WTC11 (cell line): ENCODE measurements at regions not wholly inside any gene's neighbourhood (a gene's known extent, or its start where the extent isn't known, plus 50 kb on each side); places are given as distances from the start of the nearest gene placed in this dataset.

Experiments used
- ATAC-seq: fragments of 200-7000 bp; cut with Tn5 transposase; 2 replicates; pipeline ENCODE4 v1.10.0; 2021; ENCODE audit warnings: mild to moderate bottlenecking, moderate library complexity
- CTCF ChIA-PET: fragments of 300-600 bp; sonication (Branson Sonifier 250); formaldehyde crosslinking; loops from one replicate; lab custom pipeline; 2021; ENCODE audit warnings: antibody characterized with exemption; lab: Charles Lee
- POLR2A ChIA-PET: fragments of 350-600 bp; sonication (Branson Sonifier 250); formaldehyde crosslinking; loops from one replicate; lab custom pipeline; 2021; ENCODE audit warnings: antibody characterized with exemption; lab: Charles Lee
- DNase-seq: peaks from one replicate; pipeline ENCODE4 v3.0.0; 2021; ENCODE audit warnings: low spot score
- H3K27ac Mint-ChIP-seq: 2 replicates; pipeline ENCODE4 v1.8.0; 2021; ENCODE audit warnings: mixed read lengths
- H3K27me3 Mint-ChIP-seq: 2 replicates; pipeline ENCODE4 v1.8.0; 2021; ENCODE audit warnings: low read depth, mild to moderate bottlenecking, moderate library complexity, mixed read lengths
- H3K36me3 Mint-ChIP-seq: 2 replicates; pipeline ENCODE4 v1.8.0; 2021; ENCODE audit warnings: mixed read lengths
- H3K4me1 Mint-ChIP-seq: 2 replicates; pipeline ENCODE4 v1.8.0; 2022; ENCODE audit warnings: mixed read lengths
- H3K4me3 Mint-ChIP-seq: 2 replicates; pipeline ENCODE4 v1.8.0; 2021; ENCODE audit warnings: mild to moderate bottlenecking, moderate library complexity, mixed read lengths
- H3K9me3 Mint-ChIP-seq: 2 replicates; pipeline ENCODE4 v1.8.0; 2021; ENCODE audit warnings: mixed read lengths
- ETV6 ChIP-seq: sonication (generic); formaldehyde crosslinking; IDR thresholded peaks from 2 replicates; pipeline ENCODE4 v1.8.1; 2022; ENCODE audit warnings: mild to moderate bottlenecking, missing genetic modification reagents
- FOXJ3 ChIP-seq: sonication (generic); formaldehyde crosslinking; IDR thresholded peaks from 2 replicates; pipeline ENCODE4 v1.9.0; 2021; ENCODE audit warnings: missing genetic modification reagents, mild to moderate bottlenecking, borderline replicate concordance
- FOXP1 ChIP-seq: sonication (generic); formaldehyde crosslinking; IDR thresholded peaks from 2 replicates; pipeline ENCODE4 v1.8.0; 2022; ENCODE audit warnings: missing genetic modification reagents, mild to moderate bottlenecking, moderate library complexity, borderline replicate concordance
- GTF2I ChIP-seq: fragments of 250-450 bp; sonication (Bioruptor Pico); conservative IDR thresholded peaks from 2 replicates; pipeline ENCODE4 v1.4.0; 2021; ENCODE audit warnings: mild to moderate bottlenecking
- NFE2L1 ChIP-seq: sonication (generic); formaldehyde crosslinking; IDR thresholded peaks from 2 replicates; pipeline ENCODE4 v1.8.1; 2023; ENCODE audit warnings: missing genetic modification reagents
- OVOL2 ChIP-seq: fragments of 250-450 bp; sonication (Bioruptor Pico); IDR thresholded peaks from 2 replicates; pipeline ENCODE4 v1.9.0; 2021; ENCODE audit warnings: mild to moderate bottlenecking, borderline replicate concordance
- PRRX2 ChIP-seq: fragments of 250-450 bp; sonication (Bioruptor Pico); IDR thresholded peaks from 2 replicates; pipeline ENCODE4 v1.8.0; 2021; ENCODE audit warnings: mild to moderate bottlenecking
- SP1 ChIP-seq: sonication (generic); formaldehyde crosslinking; conservative IDR thresholded peaks from 2 replicates; pipeline ENCODE4 v1.8.1; 2022; ENCODE audit warnings: missing genetic modification reagents
- TCF7 ChIP-seq: sonication (generic); formaldehyde crosslinking; IDR thresholded peaks from 2 replicates; pipeline ENCODE4 v1.8.0; 2022; ENCODE audit warnings: mild to moderate bottlenecking, low read depth, missing genetic modification reagents, moderate library complexity
- TEAD1 ChIP-seq: sonication (generic); formaldehyde crosslinking; IDR thresholded peaks from 2 replicates; pipeline ENCODE4 v1.8.0; 2022; ENCODE audit warnings: mild to moderate bottlenecking, missing genetic modification reagents
- ZBTB21 ChIP-seq: sonication (generic); formaldehyde crosslinking; IDR thresholded peaks from 2 replicates; pipeline ENCODE4 v1.8.1; 2023; ENCODE audit warnings: mild to moderate bottlenecking, missing genetic modification reagents, borderline replicate concordance
- ZNF219 ChIP-seq: sonication (generic); formaldehyde crosslinking; IDR thresholded peaks from 2 replicates; pipeline ENCODE4 v1.8.0; 2023; ENCODE audit warnings: missing genetic modification reagents, mild to moderate bottlenecking, borderline replicate concordance
- ZNF317 ChIP-seq: sonication (generic); formaldehyde crosslinking; IDR thresholded peaks from 2 replicates; pipeline ENCODE4 v1.8.1; 2023; ENCODE audit warnings: low read depth, mild to moderate bottlenecking, moderate library complexity, missing genetic modification reagents, borderline replicate concordance
- TF ChIP-seq, protein P1 (sequence below): fragments of 250-450 bp; sonication (Bioruptor Pico); IDR thresholded peaks from 2 replicates; pipeline ENCODE4 v1.9.0; 2021; ENCODE audit warnings: mild to moderate bottlenecking, borderline replicate concordance
- TF ChIP-seq, protein P2 (sequence below): sonication (generic); formaldehyde crosslinking; IDR thresholded peaks from 2 replicates; pipeline ENCODE4 v1.8.0; 2022; ENCODE audit warnings: missing genetic modification reagents
- TF ChIP-seq, protein P3 (sequence below): fragments of 200-600 bp; IDR thresholded peaks from 2 replicates; pipeline ENCODE4 v1.8.0; 2022; ENCODE audit warnings: antibody characterized with exemption

DNA sequence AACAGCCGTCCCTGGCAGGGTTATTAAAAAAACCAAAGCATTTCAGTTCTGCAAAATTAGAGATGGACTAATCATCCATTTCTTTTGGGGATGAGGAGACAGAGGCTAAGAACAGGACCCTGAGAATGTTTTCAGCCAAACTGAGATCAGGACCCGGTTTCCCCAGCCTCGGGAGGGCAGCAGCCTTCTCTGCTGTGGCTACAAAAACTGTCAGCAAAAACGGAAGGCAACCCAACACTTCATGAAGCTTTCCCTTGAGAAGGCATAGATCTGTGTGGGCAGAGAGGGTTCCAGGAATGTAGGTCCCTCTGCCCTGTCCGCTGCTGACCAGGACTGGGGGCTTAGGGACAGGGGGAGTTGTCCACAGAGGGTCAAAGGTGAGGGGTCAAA is 313.5 kb downstream of the TCERG1L start (continued):
- no peak for TF ChIP-seq TEAD1 (CRISPR knock-in tag)
- TF ChIP-seq, protein P1, sequence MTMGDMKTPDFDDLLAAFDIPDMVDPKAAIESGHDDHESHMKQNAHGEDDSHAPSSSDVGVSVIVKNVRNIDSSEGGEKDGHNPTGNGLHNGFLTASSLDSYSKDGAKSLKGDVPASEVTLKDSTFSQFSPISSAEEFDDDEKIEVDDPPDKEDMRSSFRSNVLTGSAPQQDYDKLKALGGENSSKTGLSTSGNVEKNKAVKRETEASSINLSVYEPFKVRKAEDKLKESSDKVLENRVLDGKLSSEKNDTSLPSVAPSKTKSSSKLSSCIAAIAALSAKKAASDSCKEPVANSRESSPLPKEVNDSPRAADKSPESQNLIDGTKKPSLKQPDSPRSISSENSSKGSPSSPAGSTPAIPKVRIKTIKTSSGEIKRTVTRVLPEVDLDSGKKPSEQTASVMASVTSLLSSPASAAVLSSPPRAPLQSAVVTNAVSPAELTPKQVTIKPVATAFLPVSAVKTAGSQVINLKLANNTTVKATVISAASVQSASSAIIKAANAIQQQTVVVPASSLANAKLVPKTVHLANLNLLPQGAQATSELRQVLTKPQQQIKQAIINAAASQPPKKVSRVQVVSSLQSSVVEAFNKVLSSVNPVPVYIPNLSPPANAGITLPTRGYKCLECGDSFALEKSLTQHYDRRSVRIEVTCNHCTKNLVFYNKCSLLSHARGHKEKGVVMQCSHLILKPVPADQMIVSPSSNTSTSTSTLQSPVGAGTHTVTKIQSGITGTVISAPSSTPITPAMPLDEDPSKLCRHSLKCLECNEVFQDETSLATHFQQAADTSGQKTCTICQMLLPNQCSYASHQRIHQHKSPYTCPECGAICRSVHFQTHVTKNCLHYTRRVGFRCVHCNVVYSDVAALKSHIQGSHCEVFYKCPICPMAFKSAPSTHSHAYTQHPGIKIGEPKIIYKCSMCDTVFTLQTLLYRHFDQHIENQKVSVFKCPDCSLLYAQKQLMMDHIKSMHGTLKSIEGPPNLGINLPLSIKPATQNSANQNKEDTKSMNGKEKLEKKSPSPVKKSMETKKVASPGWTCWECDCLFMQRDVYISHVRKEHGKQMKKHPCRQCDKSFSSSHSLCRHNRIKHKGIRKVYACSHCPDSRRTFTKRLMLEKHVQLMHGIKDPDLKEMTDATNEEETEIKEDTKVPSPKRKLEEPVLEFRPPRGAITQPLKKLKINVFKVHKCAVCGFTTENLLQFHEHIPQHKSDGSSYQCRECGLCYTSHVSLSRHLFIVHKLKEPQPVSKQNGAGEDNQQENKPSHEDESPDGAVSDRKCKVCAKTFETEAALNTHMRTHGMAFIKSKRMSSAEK (CRISPR knock-in tag): no peak

DNA sequence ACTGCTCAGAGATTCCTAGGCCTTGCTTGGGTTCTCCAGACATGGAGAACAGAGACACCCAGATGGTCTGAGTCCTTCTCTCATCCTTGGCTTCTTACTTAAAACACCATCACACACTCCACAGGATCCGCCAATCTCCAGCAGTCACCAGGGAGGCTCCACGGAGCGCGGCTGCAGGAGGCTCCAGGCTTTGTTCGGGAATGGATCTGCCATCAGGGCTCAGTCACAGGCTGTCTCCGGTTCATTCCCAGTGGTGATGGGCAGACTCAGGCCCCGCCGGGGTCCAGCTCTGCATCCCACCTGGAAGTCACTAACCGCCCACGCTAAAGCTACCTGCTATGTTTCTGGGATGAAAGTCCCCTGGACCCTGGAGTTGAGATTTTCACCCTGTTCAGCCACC is 312.9 kb downstream of the TCERG1L start:
- H3K27ac Mint-ChIP-seq: no peak overlapping the region
- TF ChIP-seq FOXJ3 (CRISPR knock-in tag) (no peak), ZBTB21 (CRISPR knock-in tag) (no peak), FOXP1 (CRISPR knock-in tag) (no peak), SP1 (CRISPR knock-in tag) (no peak), ZNF219 (CRISPR knock-in tag) (no peak), ETV6 (CRISPR knock-in tag) (no peak)
- TF ChIP-seq, protein P2, sequence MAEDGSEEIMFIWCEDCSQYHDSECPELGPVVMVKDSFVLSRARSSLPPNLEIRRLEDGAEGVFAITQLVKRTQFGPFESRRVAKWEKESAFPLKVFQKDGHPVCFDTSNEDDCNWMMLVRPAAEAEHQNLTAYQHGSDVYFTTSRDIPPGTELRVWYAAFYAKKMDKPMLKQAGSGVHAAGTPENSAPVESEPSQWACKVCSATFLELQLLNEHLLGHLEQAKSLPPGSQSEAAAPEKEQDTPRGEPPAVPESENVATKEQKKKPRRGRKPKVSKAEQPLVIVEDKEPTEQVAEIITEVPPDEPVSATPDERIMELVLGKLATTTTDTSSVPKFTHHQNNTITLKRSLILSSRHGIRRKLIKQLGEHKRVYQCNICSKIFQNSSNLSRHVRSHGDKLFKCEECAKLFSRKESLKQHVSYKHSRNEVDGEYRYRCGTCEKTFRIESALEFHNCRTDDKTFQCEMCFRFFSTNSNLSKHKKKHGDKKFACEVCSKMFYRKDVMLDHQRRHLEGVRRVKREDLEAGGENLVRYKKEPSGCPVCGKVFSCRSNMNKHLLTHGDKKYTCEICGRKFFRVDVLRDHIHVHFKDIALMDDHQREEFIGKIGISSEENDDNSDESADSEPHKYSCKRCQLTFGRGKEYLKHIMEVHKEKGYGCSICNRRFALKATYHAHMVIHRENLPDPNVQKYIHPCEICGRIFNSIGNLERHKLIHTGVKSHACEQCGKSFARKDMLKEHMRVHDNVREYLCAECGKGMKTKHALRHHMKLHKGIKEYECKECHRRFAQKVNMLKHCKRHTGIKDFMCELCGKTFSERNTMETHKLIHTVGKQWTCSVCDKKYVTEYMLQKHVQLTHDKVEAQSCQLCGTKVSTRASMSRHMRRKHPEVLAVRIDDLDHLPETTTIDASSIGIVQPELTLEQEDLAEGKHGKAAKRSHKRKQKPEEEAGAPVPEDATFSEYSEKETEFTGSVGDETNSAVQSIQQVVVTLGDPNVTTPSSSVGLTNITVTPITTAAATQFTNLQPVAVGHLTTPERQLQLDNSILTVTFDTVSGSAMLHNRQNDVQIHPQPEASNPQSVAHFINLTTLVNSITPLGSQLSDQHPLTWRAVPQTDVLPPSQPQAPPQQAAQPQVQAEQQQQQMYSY (CRISPR knock-in tag): no peak
- TF ChIP-seq, protein P3, sequence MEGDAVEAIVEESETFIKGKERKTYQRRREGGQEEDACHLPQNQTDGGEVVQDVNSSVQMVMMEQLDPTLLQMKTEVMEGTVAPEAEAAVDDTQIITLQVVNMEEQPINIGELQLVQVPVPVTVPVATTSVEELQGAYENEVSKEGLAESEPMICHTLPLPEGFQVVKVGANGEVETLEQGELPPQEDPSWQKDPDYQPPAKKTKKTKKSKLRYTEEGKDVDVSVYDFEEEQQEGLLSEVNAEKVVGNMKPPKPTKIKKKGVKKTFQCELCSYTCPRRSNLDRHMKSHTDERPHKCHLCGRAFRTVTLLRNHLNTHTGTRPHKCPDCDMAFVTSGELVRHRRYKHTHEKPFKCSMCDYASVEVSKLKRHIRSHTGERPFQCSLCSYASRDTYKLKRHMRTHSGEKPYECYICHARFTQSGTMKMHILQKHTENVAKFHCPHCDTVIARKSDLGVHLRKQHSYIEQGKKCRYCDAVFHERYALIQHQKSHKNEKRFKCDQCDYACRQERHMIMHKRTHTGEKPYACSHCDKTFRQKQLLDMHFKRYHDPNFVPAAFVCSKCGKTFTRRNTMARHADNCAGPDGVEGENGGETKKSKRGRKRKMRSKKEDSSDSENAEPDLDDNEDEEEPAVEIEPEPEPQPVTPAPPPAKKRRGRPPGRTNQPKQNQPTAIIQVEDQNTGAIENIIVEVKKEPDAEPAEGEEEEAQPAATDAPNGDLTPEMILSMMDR: no peak
- TF ChIP-seq, all 79 proteins: peak for 0
- ATAC-seq (no peak), DNase-seq (no peak)
- ChIA-PET CTCF (no interaction called here), POLR2A (no interaction called here)
- H3K27me3 Mint-ChIP-seq: peaks cover 10% of the 10 kb centered on the region; the same call in 1 of the 2 replicates
- peaks cover 18% of the 10 kb centered on the region for H3K4me1 Mint-ChIP-seq
- H3K36me3 Mint-ChIP-seq: peaks cover 68% of the 10 kb centered on the region
- H3K4me3 Mint-ChIP-seq: no peak overlapping the region
- H3K9me3 Mint-ChIP-seq: peaks cover 68% of the 10 kb centered on the region

DNA sequence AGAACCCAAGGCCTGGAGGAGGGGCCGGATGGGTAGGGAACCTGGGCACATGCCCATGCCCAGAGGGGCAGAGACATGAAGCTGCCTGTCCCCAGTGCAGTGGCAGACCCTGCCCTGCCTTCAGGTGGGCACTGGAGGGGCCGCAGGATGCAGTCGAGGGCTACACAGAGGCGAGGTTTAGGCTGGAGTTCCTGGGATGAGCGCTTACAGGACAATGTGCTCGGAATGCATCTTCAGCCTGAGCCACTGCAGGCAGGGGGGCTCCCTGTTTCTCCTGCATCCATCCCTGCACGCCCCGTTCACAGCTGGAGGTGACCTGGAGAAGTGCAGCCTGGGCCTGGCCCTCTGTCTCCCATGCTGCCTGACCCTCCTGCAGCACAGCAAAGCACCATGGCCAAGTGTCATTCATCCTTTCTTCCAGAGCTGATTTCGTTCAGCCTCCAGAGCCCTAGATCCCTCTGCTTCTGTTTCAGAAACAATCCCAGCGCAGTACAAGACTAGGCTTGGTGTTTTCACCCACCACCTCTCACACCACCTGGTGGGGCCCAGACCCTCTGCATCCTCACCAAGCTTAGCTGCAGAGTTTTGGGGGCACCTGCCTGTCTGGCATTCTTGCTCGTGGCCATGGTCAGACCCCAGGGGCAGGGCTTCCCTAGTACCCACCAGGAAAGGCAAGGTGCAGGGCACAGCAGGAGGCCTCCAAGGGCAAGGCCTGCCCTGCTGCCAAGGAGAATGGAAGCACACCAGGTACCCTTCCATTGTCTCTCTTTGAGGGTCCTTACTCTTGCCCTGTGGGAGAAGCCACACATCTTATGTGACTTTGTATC is 311.9 kb downstream of the TCERG1L start:
- peaks cover 70% of the 10 kb centered on the region for H3K9me3 Mint-ChIP-seq
- DNase-seq (no peak), ATAC-seq (no peak)
- no peak overlapping the region for H3K27ac Mint-ChIP-seq
- peaks cover 22% of the 10 kb centered on the region for H3K4me1 Mint-ChIP-seq
- peaks cover 10% of the 10 kb centered on the region; the same call in 1 of the 2 replicates for H3K27me3 Mint-ChIP-seq
- no peak overlapping the region for H3K4me3 Mint-ChIP-seq
- TF ChIP-seq GTF2I (CRISPR knock-in tag) (no peak), NFE2L1 (CRISPR knock-in tag) (no peak), OVOL2 (no peak), TCF7 (CRISPR knock-in tag) (no peak), ZNF317 (no peak), PRRX2 (CRISPR knock-in tag) (no peak), SP1 (CRISPR knock-in tag) (no peak)
- CTCF ChIA-PET: no interaction called here
- H3K36me3 Mint-ChIP-seq: peaks cover 64% of the 10 kb centered on the region
- POLR2A ChIA-PET: no interaction called here
